T-cell (primary cell): ENCODE measurements at regions not wholly inside any gene's neighbourhood (a gene's known extent, or its start where the extent isn't known, plus 50 kb on each side); places are given as distances from the start of the nearest gene placed in this dataset.

Experiments used
- ATAC-seq, 4 experiments: fragments of 200-7000 bp in 3 of 4; fragments of 150-1000 bp in 1 of 4; cut with Tn5 transposase; replicated peaks in 1 of 4; 1 replicate in 3 of 4; 2 replicates in 1 of 4; pipeline ENCODE4 v1.10.0; 2021; ENCODE audit warnings: moderate library complexity in 3 of 4, mild to moderate bottlenecking in 2 of 4, moderate number of reproducible peaks in 1 of 4
- CTCF ChIA-PET, 2 donors: fragments of 300-600 bp; sonication (Branson Sonifier 250); formaldehyde crosslinking; loops; one replicate each; lab custom pipeline; 2022; ENCODE audit warnings: antibody characterized with exemption in 2 of 2; lab: Charles Lee
- POLR2A ChIA-PET, 2 donors: fragments of 300-600 bp; sonication (Branson Sonifier 250); formaldehyde crosslinking; loops; one replicate each; lab custom pipeline; 2022; ENCODE audit warnings: antibody characterized with exemption in 2 of 2; lab: Charles Lee
- DNase-seq, 35 experiments: peaks; one replicate each; pipeline versions ENCODE4 v3.0.0 to v3.0.0-alpha.2; 2013 to 2023
- H3K27ac ChIP-seq: one replicate; pipeline ENCODE4 v1.5.1; 2013; ENCODE audit warnings: low read length
- H3K27me3 ChIP-seq, 2 experiments: replicated peaks in 1 of 2; 1 replicate in 1 of 2; 2 replicates in 1 of 2; pipeline versions ENCODE4 v1.6.1 to v1.7.0; 2013; ENCODE audit warnings: low read length in 1 of 2, mixed read lengths in 1 of 2; ENCODE audit not compliant: control insufficient read depth in 2 of 2, insufficient read depth in 2 of 2; ENCODE audit errors: extremely low read depth in 1 of 2
- H3K36me3 ChIP-seq, 2 donors: 1 replicate in 1 of 2; 2 replicates in 1 of 2; pipeline versions ENCODE4 v1.6.1 to v1.7.0; 2013; ENCODE audit warnings: low read length in 1 of 2; ENCODE audit not compliant: control insufficient read depth in 2 of 2, insufficient read depth in 1 of 2; ENCODE audit errors: extremely low read depth in 1 of 2
- H3K4me1 ChIP-seq, 2 experiments: 1 replicate in 1 of 2; 2 replicates in 1 of 2; pipeline versions ENCODE4 v1.6.1 to v1.7.0; 2013; ENCODE audit warnings: low read length in 2 of 2, mixed read lengths in 1 of 2; ENCODE audit not compliant: insufficient read depth in 2 of 2, control insufficient read depth in 1 of 2; ENCODE audit errors: extremely low read depth in 1 of 2
- H3K4me3 ChIP-seq, 2 donors: 1 replicate in 1 of 2; 2 replicates in 1 of 2; pipeline versions ENCODE4 v1.5.1 to v1.7.0; 2013; ENCODE audit warnings: mild to moderate bottlenecking in 2 of 2, low read length in 1 of 2, moderate library complexity in 1 of 2; ENCODE audit not compliant: control insufficient read depth in 1 of 2; ENCODE audit errors: extremely low read depth in 1 of 2
- H3K9me3 ChIP-seq: 2 replicates; pipeline ENCODE4 v1.7.0; 2013
- H3K27ac Mint-ChIP-seq, 2 donors: one replicate each; pipeline ENCODE4 v1.8.0; 2020 to 2021; ENCODE audit warnings: mild to moderate bottlenecking in 2 of 2, mixed read lengths in 2 of 2
- H3K27me3 Mint-ChIP-seq, 2 donors: one replicate each; pipeline ENCODE4 v1.8.0; 2021 to 2022; ENCODE audit warnings: mixed read lengths in 2 of 2
- H3K36me3 Mint-ChIP-seq: one replicate; pipeline ENCODE4 v1.8.0; 2021; ENCODE audit warnings: mixed read lengths
- H3K4me1 Mint-ChIP-seq, 3 donors: one replicate each; pipeline ENCODE4 v1.8.0; 2020 to 2022; ENCODE audit warnings: mixed read lengths in 3 of 3, mild to moderate bottlenecking in 1 of 3
- H3K4me3 Mint-ChIP-seq, 3 donors: one replicate each; pipeline ENCODE4 v1.8.0; 2020 to 2022; ENCODE audit warnings: mild to moderate bottlenecking in 3 of 3, mixed read lengths in 3 of 3, moderate library complexity in 3 of 3
- H3K9me3 Mint-ChIP-seq, 3 donors: one replicate each; pipeline ENCODE4 v1.8.0; 2020 to 2022; ENCODE audit warnings: mixed read lengths in 3 of 3
- WGBS: methylation state at CpG from one replicate; pipeline ENCODE4 v1.1.5; 2013; ENCODE audit warnings: missing lambda C conversion rate; ENCODE audit not compliant: insufficient coverage; 5-methylcytosine and 5-hydroxymethylcytosine counted together

DNA sequence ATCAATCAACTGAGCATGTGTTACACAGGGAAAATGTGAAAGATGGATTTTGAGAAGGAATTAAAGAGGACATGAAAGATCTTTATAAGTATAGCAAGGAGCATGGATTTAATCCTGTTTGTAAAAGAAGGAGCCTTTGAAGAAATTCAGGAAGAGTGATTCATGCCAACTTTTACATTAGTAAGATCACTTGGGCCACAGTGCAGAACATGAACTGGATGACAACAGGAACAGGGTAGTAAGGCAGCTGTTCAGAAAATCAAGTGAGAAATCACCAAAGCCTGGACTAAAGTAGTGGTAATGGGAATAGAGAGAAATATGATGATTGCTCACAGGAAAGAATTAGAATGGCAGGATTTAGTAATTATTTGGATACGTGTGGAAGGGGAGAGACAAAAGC, 265.7 kb upstream of the PCDH7 start:
- WGBS = 100% methylated on average over 1 of the region's 1 CpG
- Histone ChIP-seq H3K36me3 (no peaks in the 10 kb centered on the region), H3K9me3 (peaks cover 2% of the 10 kb centered on the region), H3K4me1 (no peaks in the 10 kb centered on the region), H3K27me3 (no peaks in the 10 kb centered on the region), H3K4me3 (no peak overlapping the region), H3K27ac (no peak overlapping the region)
- CTCF ChIA-PET = no interaction called here
- DNase-seq (no peak), ATAC-seq (no peak)
- Mint-ChIP-seq H3K27ac (no peak overlapping the region), H3K27me3 (no peaks in the 10 kb centered on the region), H3K36me3 (no peaks in the 10 kb centered on the region), H3K9me3 (peaks cover 6 to 38% (median 19%) of the 10 kb centered on the region in 3 donors), H3K4me3 (no peak overlapping the region), H3K4me1 (no peaks in the 10 kb centered on the region)
- POLR2A ChIA-PET = no interaction called here

DNA sequence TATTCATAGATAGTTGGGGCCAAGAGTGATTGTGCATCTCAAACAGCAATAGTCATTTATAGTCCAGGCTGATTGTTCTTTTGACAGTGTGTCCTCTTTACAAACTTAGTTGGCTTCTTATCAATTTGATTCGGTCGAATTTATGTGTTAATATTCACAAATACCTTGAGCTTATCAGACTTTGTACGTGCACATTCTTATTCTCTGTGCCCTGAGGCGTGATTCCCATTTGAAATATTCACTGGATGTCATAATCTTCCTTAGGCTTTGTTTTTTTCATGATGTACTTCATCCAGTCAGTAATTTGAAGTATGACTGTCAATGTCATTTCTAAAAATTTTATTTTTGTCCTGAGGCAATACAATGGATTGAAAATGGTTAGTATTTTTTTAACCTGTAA, 263.5 kb upstream of the PCDH7 start:
- no CpG with 5 or more reads among the region's 4 CpGs for WGBS
- H3K9me3 ChIP-seq = peaks cover 4% of the 10 kb centered on the region
- H3K27ac Mint-ChIP-seq = no peak overlapping the region
- H3K27me3 Mint-ChIP-seq = no peaks in the 10 kb centered on the region
- H3K36me3 ChIP-seq = no peaks in the 10 kb centered on the region
- no peaks in the 10 kb centered on the region for H3K27me3 ChIP-seq
- H3K4me1 ChIP-seq = no peaks in the 10 kb centered on the region
- ChIA-PET POLR2A (no interaction called here), CTCF (no interaction called here)
- DNase-seq = no peak
- H3K36me3 Mint-ChIP-seq = no peaks in the 10 kb centered on the region
- no peak overlapping the region for H3K27ac ChIP-seq
- H3K4me1 Mint-ChIP-seq = no peaks in the 10 kb centered on the region
- H3K4me3 ChIP-seq = no peak overlapping the region
- peaks cover 3 to 43% (median 26%) of the 10 kb centered on the region in 3 donors for H3K9me3 Mint-ChIP-seq
- no peak overlapping the region for H3K4me3 Mint-ChIP-seq
- no peak for ATAC-seq

DNA sequence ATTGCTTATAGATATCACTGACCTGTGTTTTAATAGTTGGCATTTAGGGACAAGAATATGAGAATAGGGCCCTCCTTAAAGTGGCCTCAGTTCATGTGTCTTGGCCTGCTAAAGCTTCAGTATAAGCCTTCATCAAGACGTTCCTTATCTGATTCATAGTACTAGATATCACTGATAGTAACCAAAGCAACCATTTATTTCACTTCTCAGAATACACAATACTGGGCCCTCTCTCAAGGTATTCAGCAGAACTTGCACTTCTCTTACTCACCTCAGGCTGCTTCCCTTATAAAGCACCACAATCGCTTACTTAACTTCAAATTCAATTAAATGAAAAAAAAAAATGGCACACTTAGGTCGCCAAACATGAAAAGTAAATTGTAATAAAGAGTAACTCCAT, 259.4 kb upstream of the PCDH7 start:
- CTCF ChIA-PET = no interaction called here

DNA sequence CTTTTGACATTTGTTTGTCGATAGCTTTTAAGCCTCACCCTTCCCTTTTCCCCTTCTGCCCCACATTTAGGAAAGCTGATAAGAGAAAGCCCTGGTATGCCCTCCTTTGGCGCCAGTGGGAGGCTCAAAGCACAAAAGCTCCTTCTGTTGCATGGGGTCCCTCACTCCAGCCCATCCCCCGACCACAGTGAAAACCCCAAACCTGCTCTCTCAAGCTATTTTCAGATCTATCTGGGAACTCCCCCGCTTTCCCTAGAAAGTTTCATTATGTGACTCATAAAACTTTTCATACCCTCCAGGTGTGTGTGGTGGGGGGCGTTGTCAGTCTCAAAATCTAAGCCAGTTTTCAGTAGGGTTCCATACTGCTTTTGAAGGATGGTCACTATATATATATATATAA, 259.0 kb upstream of the PCDH7 start:
- peaks cover 2% of the 10 kb centered on the region for H3K9me3 ChIP-seq
- no peak for DNase-seq
- H3K36me3 Mint-ChIP-seq = no peaks in the 10 kb centered on the region
- no peaks in the 10 kb centered on the region for H3K36me3 ChIP-seq
- no peak overlapping the region for H3K27ac ChIP-seq
- ATAC-seq = no peak
- no peaks in the 10 kb centered on the region for H3K27me3 ChIP-seq
- no peak overlapping the region for H3K4me3 Mint-ChIP-seq
- 20% methylated on average over 1 of the region's 5 CpGs for WGBS
- no peak overlapping the region for H3K4me3 ChIP-seq
- ChIA-PET CTCF (no interaction called here), POLR2A (interaction anchor here in 1 of 2 donors (0.7 kb wide), 1 partner anchor 297 kb away, joined by 4 read pairs; no protein-coding TSS in a partner anchor)
- H3K27ac Mint-ChIP-seq = no peak overlapping the region
- H3K4me1 Mint-ChIP-seq = no peaks in the 10 kb centered on the region
- H3K9me3 Mint-ChIP-seq = peaks cover 0 to 36% (median 21%) of the 10 kb centered on the region in 3 donors
- H3K4me1 ChIP-seq = no peaks in the 10 kb centered on the region
- H3K27me3 Mint-ChIP-seq = no peaks in the 10 kb centered on the region

More for the DNA sequence above, 259.4 kb upstream of the PCDH7 start:
- Histone ChIP-seq H3K9me3 (peaks cover 2% of the 10 kb centered on the region), H3K27ac (no peak overlapping the region), H3K4me3 (no peak overlapping the region), H3K27me3 (no peaks in the 10 kb centered on the region), H3K36me3 (no peaks in the 10 kb centered on the region), H3K4me1 (no peaks in the 10 kb centered on the region)
- Mint-ChIP-seq H3K36me3 (no peaks in the 10 kb centered on the region), H3K27ac (no peak overlapping the region), H3K4me1 (no peaks in the 10 kb centered on the region), H3K9me3 (peaks cover 0 to 36% (median 23%) of the 10 kb centered on the region in 3 donors), H3K4me3 (no peak overlapping the region), H3K27me3 (no peaks in the 10 kb centered on the region)
- POLR2A ChIA-PET = interaction anchor here in 1 of 2 donors (0.7 kb wide), 1 partner anchor 297 kb away, joined by 4 read pairs; no protein-coding TSS in a partner anchor
- no peak for DNase-seq
- ATAC-seq = no peak
- WGBS = 56% methylated on average over 1 of the region's 3 CpGs

DNA sequence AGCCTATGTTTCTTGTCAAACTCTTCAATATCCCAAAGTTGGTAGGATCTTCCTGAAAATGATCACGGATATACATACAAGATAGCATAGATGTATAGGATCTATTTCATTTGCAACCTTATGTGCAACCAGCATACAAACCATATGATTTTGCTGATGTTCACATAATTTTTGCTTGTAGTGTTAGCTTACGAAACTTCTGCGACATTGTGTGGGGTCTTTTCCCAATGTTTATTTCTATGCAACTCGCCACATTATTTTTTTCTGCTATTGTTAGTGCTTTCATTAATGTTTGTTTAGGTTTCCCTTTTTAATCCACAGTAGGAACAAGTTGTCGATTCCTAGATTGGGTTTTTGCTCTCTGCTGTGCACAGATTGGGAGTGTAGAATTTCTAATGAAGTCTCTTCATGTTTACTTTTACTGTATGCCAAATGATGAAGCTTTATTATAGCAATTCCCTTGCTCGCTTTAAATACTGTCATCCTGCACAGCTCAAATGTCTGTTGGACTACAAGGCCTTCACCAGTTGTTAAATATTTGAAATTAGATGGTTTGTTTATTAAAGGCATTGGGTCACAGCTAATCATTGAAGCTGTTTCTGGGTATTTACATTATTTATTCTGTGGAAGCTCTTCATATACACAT, 257.6 kb upstream of the PCDH7 start:
- H3K27ac Mint-ChIP-seq = no peak overlapping the region
- Histone ChIP-seq H3K4me1 (no peaks in the 10 kb centered on the region), H3K4me3 (no peak overlapping the region), H3K27me3 (no peaks in the 10 kb centered on the region), H3K9me3 (peaks cover 2% of the 10 kb centered on the region), H3K36me3 (no peaks in the 10 kb centered on the region), H3K27ac (no peak overlapping the region)
- no peak overlapping the region for H3K4me3 Mint-ChIP-seq
- no peaks in the 10 kb centered on the region for H3K36me3 Mint-ChIP-seq
- no CpG with 5 or more reads among the region's 6 CpGs for WGBS
- ATAC-seq (no peak), DNase-seq (no peak)
- H3K27me3 Mint-ChIP-seq = no peaks in the 10 kb centered on the region
- no peaks in the 10 kb centered on the region for H3K4me1 Mint-ChIP-seq
- ChIA-PET POLR2A (no interaction called here), CTCF (no interaction called here)
- H3K9me3 Mint-ChIP-seq = peaks cover 0 to 30% (median 15%) of the 10 kb centered on the region in 3 donors

DNA sequence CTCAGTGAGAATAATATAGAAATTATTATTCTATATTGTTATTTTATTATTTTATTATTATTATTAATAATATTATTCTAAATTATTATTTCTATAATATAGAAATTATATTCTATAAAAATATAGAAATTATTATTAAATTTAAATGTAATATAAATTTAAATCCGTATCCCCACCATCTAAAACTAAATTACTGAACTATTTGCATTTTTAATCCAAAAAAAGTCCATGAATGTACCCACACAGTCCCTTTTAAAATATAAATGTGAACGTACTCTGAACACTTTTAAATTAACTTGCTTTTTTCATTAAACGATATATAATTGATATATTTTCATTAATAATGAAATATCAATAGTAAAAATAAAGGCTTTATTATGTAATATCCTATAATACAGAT, 248.3 kb upstream of the PCDH7 start:
- POLR2A ChIA-PET = no interaction called here
- H3K36me3 ChIP-seq = no peaks in the 10 kb centered on the region
- Mint-ChIP-seq H3K36me3 (no peaks in the 10 kb centered on the region), H3K4me3 (no peak overlapping the region), H3K27me3 (no peaks in the 10 kb centered on the region), H3K4me1 (no peaks in the 10 kb centered on the region), H3K27ac (no peak overlapping the region), H3K9me3 (peaks cover 4 to 21% (median 10%) of the 10 kb centered on the region in 3 donors)
- ATAC-seq (no peak), DNase-seq (no peak)
- CTCF ChIA-PET = no interaction called here
- no peak overlapping the region for H3K4me3 ChIP-seq
- no peaks in the 10 kb centered on the region for H3K4me1 ChIP-seq
- no peaks in the 10 kb centered on the region for H3K27me3 ChIP-seq
- H3K27ac ChIP-seq = no peak overlapping the region
- H3K9me3 ChIP-seq = peaks cover 2% of the 10 kb centered on the region
- WGBS = no CpG with 5 or more reads among the region's 3 CpGs
